WERI-Rb-1 (cell line): ENCODE measurements at regions not wholly inside any gene's neighbourhood (a gene's known extent, or its start where the extent isn't known, plus 50 kb on each side); places are given as distances from the start of the nearest gene placed in this dataset.

Experiments used
- DNase-seq: peaks from one replicate; pipeline ENCODE4 v3.0.0-alpha.2; 2020
- H3K27ac ChIP-seq: fragments of 250-450 bp; sonication (Bioruptor Pico); 2 replicates; pipeline ENCODE4 v1.5.1; 2020; ENCODE audit warnings: mild to moderate bottlenecking, moderate library complexity
- H3K27me3 ChIP-seq: fragments of 250-450 bp; sonication (Bioruptor Pico); 2 replicates; pipeline ENCODE4 v1.5.1; 2021; ENCODE audit warnings: mild to moderate bottlenecking, low read depth, moderate library complexity; ENCODE audit not compliant: insufficient read depth, severe bottlenecking
- H3K36me3 ChIP-seq: fragments of 250-450 bp; sonication (Bioruptor Pico); 2 replicates; pipeline ENCODE4 v1.5.1; 2020; ENCODE audit warnings: mild to moderate bottlenecking, moderate library complexity
- H3K4me3 ChIP-seq: 2 replicates; pipeline ENCODE4 v1.5.1; 2011; ENCODE audit warnings: low read depth, mild to moderate bottlenecking, control low read depth, low read length
- H3K9me3 ChIP-seq: fragments of 250-450 bp; sonication (Bioruptor Pico); 2 replicates; pipeline ENCODE4 v1.5.1; 2021; ENCODE audit warnings: mild to moderate bottlenecking, moderate library complexity; ENCODE audit not compliant: severe bottlenecking
- CTCF ChIP-seq: IDR thresholded peaks from 2 replicates; pipeline ENCODE4 v1.5.1; 2011; ENCODE audit warnings: low read depth, mild to moderate bottlenecking, control low read depth, inconsistent platforms, low read length

- no peak for TF ChIP-seq CTCF
- no peak for DNase-seq
- peaks cover 5% of the 10 kb centered on the region for H3K9me3 ChIP-seq
- no peak overlapping the region for H3K4me3 ChIP-seq
- peaks cover 3% of the 10 kb centered on the region for H3K27me3 ChIP-seq
- H3K27ac ChIP-seq, result no peak overlapping the region
- no peaks in the 10 kb centered on the region for H3K36me3 ChIP-seq
These were observed 600.0 kb upstream of the CA10 start for GRCh38 chr17:52758481-52758880.

GRCh38 chr17:52756746-52757145, 598.2 kb upstream of the CA10 start:
- DNase-seq, result no peak
- peaks cover 6% of the 10 kb centered on the region for H3K27me3 ChIP-seq
- no peaks in the 10 kb centered on the region for H3K36me3 ChIP-seq
- no peak overlapping the region for H3K27ac ChIP-seq
- H3K4me3 ChIP-seq, result no peak overlapping the region
- H3K9me3 ChIP-seq, result peaks cover 5% of the 10 kb centered on the region
- TF ChIP-seq CTCF, result no peak

- Histone ChIP-seq H3K4me3 (no peak overlapping the region), H3K27me3 (peaks cover 6% of the 10 kb centered on the region), H3K36me3 (no peaks in the 10 kb centered on the region), H3K9me3 (peaks cover 5% of the 10 kb centered on the region), H3K27ac (no peak overlapping the region)
- TF ChIP-seq CTCF, result no peak
- DNase-seq, result no peak
These were observed 596.3 kb upstream of the CA10 start for GRCh38 chr17:52754838-52755237.

- no peak for DNase-seq
These were observed 592.5 kb upstream of the CA10 start for GRCh38 chr17:52751051-52751450.

GRCh38 chr17:52744179-52744578, 585.7 kb upstream of the CA10 start:
- no peaks in the 10 kb centered on the region for H3K36me3 ChIP-seq
- no peak overlapping the region for H3K4me3 ChIP-seq
- no peaks in the 10 kb centered on the region for H3K9me3 ChIP-seq
- no peak for TF ChIP-seq CTCF
- H3K27ac ChIP-seq, result no peak overlapping the region
- DNase-seq, result no peak
- H3K27me3 ChIP-seq, result peaks cover 3% of the 10 kb centered on the region

More at GRCh38 chr17:52751051-52751450, 592.5 kb upstream of the CA10 start:
- H3K36me3 ChIP-seq, result no peaks in the 10 kb centered on the region
- H3K27ac ChIP-seq, result no peak overlapping the region
- H3K4me3 ChIP-seq, result no peak overlapping the region
- peaks cover 3% of the 10 kb centered on the region for H3K27me3 ChIP-seq
- no peak for TF ChIP-seq CTCF
- H3K9me3 ChIP-seq, result no peaks in the 10 kb centered on the region

GRCh38 chr17:52740006-52740405, 581.5 kb upstream of the CA10 start:
- Histone ChIP-seq H3K9me3 (no peaks in the 10 kb centered on the region), H3K4me3 (no peak overlapping the region), H3K27ac (no peak overlapping the region), H3K36me3 (no peaks in the 10 kb centered on the region), H3K27me3 (peaks cover 3% of the 10 kb centered on the region)
- no peak for TF ChIP-seq CTCF
- DNase-seq, result no peak
